Gastroesophageal sphincter (tissue), 2 donors: ENCODE measurements at regions not wholly inside any gene's neighbourhood (a gene's known extent, or its start where the extent isn't known, plus 50 kb on each side); places are given as distances from the start of the nearest gene placed in this dataset.

Source experiments
- EP300 ChIP-seq: sonication (generic); formaldehyde crosslinking; IDR thresholded peaks from one replicate; pipeline ENCODE4 v1.6.1; 2017; ENCODE audit warnings: antibody characterized with exemption, mild to moderate bottlenecking
- POLR2AphosphoS5 ChIP-seq: sonication (generic); formaldehyde crosslinking; IDR thresholded peaks from one replicate; pipeline ENCODE4 v1.6.1; 2017; ENCODE audit warnings: antibody characterized with exemption

GRCh38 chr2:59206361-59206760 is 965.2 kb upstream of the FANCL start:
- TF ChIP-seq EP300 (no peak), POLR2AphosphoS5 (no peak)
